ENCODE measurements at regions not wholly inside any gene's neighbourhood (a gene's known extent, or its start where the extent isn't known, plus 50 kb on each side); places are given as distances from the start of the nearest gene placed in this dataset.

DNA sequence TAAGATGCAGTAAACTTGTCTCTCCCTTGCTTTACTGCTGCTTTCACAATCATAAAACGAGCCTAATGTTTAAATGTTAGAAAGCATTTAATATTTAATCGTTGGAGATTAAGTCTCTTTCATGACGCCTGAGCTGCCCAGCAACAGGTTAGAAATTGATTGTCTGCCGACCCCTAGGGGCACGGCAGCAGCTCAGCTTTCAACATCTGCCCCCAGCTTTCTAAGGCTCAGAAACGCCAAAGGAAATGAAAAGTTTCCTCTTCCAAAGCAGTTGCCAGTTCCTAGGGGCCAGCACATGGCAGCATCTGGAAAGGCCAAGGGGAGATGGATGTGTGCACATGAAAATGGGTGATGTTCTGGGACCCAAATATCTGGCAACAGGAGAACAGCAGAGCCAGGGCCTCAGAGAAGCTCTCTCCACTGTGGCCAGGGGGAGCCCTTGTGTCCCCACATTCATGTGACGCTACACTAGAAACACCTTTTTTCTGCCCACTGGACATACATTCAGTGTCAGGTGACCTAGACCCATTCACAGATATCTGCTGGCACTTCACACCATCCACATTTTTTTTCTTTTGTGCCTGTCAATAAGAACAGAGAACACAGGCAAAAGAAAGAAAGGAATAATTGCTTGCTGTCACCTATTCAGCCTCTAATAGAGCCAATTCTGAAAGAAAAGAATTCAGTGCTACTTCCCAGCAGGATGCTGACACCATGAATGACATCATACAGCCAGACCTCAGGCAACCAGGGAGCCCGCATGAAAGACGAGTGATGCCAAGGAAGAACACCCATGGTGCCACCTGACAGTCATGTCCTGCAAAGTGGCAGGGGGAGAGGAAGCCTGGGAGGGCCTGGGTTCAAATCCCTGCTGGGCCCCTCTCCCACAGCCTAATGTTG lies 205.0 kb upstream of the TAS2R1 start:
- H3K27ac ChIP-seq (ENCODE audit: low read length) = peak overlapping the region; percentile 67
- H3K36me3 ChIP-seq (ENCODE audit: insufficient read depth, low read length) = no peaks in the 10 kb centered on the region
- H3K9me2 ChIP-seq (ENCODE audit: insufficient read depth, low read length) = no peaks in the 10 kb centered on the region
- H3K4me2 ChIP-seq (ENCODE audit: low read length) = no peak overlapping the region
- H2AFZ ChIP-seq (ENCODE audit: low read depth, low read length) = no peak overlapping the region
- H3K27me3 ChIP-seq (ENCODE audit: insufficient read depth, low read depth, low read length) = no peaks in the 10 kb centered on the region
- peaks cover 3% of the 10 kb centered on the region for H3F3A ChIP-seq (ENCODE audit: insufficient read depth, low read length, poor library complexity, severe bottlenecking)
- no peaks in the 10 kb centered on the region for H3K79me2 ChIP-seq (replicated peaks; ENCODE audit: insufficient read depth, low read length)
- no peaks in the 10 kb centered on the region for H3K9me3 ChIP-seq (ENCODE audit: low read length)
- H3K9ac ChIP-seq (ENCODE audit: low read length) = peak overlapping the region; percentile 24
- H4K20me1 ChIP-seq (ENCODE audit: insufficient read depth) = no peaks in the 10 kb centered on the region
- TF ChIP-seq TAF1 (IDR thresholded peaks at IDR 0.05; ENCODE audit: low read depth) (no peak), RAD21 (conservative IDR thresholded peaks at IDR 0.05) (peak; percentile 35), POLR2AphosphoS5 (IDR thresholded peaks at IDR 0.05) (peak; percentile 79), EP300 (conservative IDR thresholded peaks at IDR 0.05; ENCODE audit: poor library complexity, severe bottlenecking) (peak; percentile 99), EZH2 (IDR thresholded peaks at IDR 0.05; ENCODE audit: borderline replicate concordance, insufficient read depth, low read length, poor library complexity, severe bottlenecking) (no peak), SMC3 (conservative IDR thresholded peaks at IDR 0.05; ENCODE audit: poor library complexity) (peak; percentile 48), MXI1 (conservative IDR thresholded peaks at IDR 0.05; ENCODE audit: poor library complexity, severe bottlenecking) (peak; percentile 13)
- TF ChIP-seq, protein P1, sequence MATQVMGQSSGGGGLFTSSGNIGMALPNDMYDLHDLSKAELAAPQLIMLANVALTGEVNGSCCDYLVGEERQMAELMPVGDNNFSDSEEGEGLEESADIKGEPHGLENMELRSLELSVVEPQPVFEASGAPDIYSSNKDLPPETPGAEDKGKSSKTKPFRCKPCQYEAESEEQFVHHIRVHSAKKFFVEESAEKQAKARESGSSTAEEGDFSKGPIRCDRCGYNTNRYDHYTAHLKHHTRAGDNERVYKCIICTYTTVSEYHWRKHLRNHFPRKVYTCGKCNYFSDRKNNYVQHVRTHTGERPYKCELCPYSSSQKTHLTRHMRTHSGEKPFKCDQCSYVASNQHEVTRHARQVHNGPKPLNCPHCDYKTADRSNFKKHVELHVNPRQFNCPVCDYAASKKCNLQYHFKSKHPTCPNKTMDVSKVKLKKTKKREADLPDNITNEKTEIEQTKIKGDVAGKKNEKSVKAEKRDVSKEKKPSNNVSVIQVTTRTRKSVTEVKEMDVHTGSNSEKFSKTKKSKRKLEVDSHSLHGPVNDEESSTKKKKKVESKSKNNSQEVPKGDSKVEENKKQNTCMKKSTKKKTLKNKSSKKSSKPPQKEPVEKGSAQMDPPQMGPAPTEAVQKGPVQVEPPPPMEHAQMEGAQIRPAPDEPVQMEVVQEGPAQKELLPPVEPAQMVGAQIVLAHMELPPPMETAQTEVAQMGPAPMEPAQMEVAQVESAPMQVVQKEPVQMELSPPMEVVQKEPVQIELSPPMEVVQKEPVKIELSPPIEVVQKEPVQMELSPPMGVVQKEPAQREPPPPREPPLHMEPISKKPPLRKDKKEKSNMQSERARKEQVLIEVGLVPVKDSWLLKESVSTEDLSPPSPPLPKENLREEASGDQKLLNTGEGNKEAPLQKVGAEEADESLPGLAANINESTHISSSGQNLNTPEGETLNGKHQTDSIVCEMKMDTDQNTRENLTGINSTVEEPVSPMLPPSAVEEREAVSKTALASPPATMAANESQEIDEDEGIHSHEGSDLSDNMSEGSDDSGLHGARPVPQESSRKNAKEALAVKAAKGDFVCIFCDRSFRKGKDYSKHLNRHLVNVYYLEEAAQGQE (IDR thresholded peaks at IDR 0.05; ENCODE audit: borderline replicate concordance) = peak; percentile 49
- TF ChIP-seq, protein P2, sequence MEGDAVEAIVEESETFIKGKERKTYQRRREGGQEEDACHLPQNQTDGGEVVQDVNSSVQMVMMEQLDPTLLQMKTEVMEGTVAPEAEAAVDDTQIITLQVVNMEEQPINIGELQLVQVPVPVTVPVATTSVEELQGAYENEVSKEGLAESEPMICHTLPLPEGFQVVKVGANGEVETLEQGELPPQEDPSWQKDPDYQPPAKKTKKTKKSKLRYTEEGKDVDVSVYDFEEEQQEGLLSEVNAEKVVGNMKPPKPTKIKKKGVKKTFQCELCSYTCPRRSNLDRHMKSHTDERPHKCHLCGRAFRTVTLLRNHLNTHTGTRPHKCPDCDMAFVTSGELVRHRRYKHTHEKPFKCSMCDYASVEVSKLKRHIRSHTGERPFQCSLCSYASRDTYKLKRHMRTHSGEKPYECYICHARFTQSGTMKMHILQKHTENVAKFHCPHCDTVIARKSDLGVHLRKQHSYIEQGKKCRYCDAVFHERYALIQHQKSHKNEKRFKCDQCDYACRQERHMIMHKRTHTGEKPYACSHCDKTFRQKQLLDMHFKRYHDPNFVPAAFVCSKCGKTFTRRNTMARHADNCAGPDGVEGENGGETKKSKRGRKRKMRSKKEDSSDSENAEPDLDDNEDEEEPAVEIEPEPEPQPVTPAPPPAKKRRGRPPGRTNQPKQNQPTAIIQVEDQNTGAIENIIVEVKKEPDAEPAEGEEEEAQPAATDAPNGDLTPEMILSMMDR (IDR thresholded peaks at IDR 0.05; ENCODE audit: poor library complexity, severe bottlenecking) = peak; percentile 54
- peak overlapping the region; percentile 26 for H3K4me3 ChIP-seq (ENCODE audit: low read length)

DNA sequence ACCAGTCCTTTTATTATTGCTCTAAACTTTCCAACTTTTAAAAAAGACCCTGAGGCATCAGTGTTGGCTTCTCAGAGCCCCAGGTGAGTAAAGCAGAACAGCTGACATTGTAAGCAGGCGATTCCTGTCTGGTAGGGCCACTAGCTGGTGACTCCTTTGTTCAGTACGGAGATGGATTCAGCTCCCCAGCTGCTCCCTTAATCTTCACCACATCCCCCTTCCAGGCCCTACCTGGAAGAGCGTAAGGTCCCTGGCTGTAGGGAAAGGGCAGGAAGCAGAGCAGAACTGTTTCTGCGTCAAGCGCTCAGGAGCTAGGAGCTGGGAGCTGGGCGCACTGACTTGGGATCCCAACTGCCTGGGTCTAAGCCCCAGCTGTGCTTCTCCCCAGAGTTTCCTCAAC lies 203.7 kb upstream of the TAS2R1 start:
- no peaks in the 10 kb centered on the region for H3K36me3 ChIP-seq (ENCODE audit: insufficient read depth, low read length)
- peaks cover 3% of the 10 kb centered on the region for H3F3A ChIP-seq (ENCODE audit: insufficient read depth, low read length, poor library complexity, severe bottlenecking)
- no peak for TF ChIP-seq SMC3 (conservative IDR thresholded peaks at IDR 0.05; ENCODE audit: poor library complexity)
- no peak for TF ChIP-seq EZH2 (IDR thresholded peaks at IDR 0.05; ENCODE audit: borderline replicate concordance, insufficient read depth, low read length, poor library complexity, severe bottlenecking)
- TF ChIP-seq, protein P2 (IDR thresholded peaks at IDR 0.05; ENCODE audit: poor library complexity, severe bottlenecking) = no peak
- TF ChIP-seq POLR2AphosphoS5 (IDR thresholded peaks at IDR 0.05) = no peak
- no peak for TF ChIP-seq TAF1 (IDR thresholded peaks at IDR 0.05; ENCODE audit: low read depth)
- TF ChIP-seq, protein P1 (IDR thresholded peaks at IDR 0.05; ENCODE audit: borderline replicate concordance) = no peak
- no peak for TF ChIP-seq MXI1 (conservative IDR thresholded peaks at IDR 0.05; ENCODE audit: poor library complexity, severe bottlenecking)
- TF ChIP-seq RAD21 (conservative IDR thresholded peaks at IDR 0.05) = no peak
- TF ChIP-seq EP300 (conservative IDR thresholded peaks at IDR 0.05; ENCODE audit: poor library complexity, severe bottlenecking) = no peak
- H3K4me2 ChIP-seq (ENCODE audit: low read length) = no peak overlapping the region
- H2AFZ ChIP-seq (ENCODE audit: low read depth, low read length) = no peak overlapping the region
- H3K27ac ChIP-seq (ENCODE audit: low read length) = no peak overlapping the region
- no peaks in the 10 kb centered on the region for H3K79me2 ChIP-seq (replicated peaks; ENCODE audit: insufficient read depth, low read length)
- no peak overlapping the region for H3K9ac ChIP-seq (ENCODE audit: low read length)
- no peak overlapping the region for H3K4me3 ChIP-seq (ENCODE audit: low read length)
- no peaks in the 10 kb centered on the region for H3K9me3 ChIP-seq (ENCODE audit: low read length)
- no peaks in the 10 kb centered on the region for H3K9me2 ChIP-seq (ENCODE audit: insufficient read depth, low read length)
- H4K20me1 ChIP-seq (ENCODE audit: insufficient read depth) = no peaks in the 10 kb centered on the region
- no peaks in the 10 kb centered on the region for H3K27me3 ChIP-seq (ENCODE audit: insufficient read depth, low read depth, low read length)

Data from neural cell (in vitro differentiated cells).